ENCODE measurements at regions not wholly inside any gene's neighbourhood (a gene's known extent, or its start where the extent isn't known, plus 50 kb on each side); places are given as distances from the start of the nearest gene placed in this dataset.

DNA sequence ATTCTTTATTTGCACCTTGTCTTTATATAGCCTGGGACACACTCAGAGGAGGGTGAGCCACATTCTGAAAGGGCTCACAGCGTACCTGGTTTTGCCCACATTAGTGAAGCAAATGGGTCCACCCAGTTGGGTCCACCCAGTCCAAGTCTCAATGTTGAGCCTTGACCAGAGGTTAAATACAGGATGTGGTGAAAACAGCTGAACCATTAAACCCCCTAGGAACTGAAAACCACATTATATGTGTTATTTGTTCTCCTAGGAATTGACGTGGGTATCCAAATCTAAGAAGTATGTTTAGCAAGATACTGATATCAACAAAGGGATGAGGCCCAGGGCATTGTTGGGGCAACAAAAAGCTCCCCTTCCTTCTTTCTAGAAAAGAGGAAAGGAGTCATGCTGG, 83.8 kb downstream of the SETD4 start:
- Histone ChIP-seq H3K27me3 (ENCODE audit: insufficient read depth, low read length) (no peaks in the 10 kb centered on the region), H3K56ac (ENCODE audit: insufficient read length, low read depth, low read length) (no peak overlapping the region), H4K91ac (ENCODE audit: insufficient read length, low read depth, low read length) (no peak overlapping the region), H3K4ac (ENCODE audit: low read depth, low read length) (no peak overlapping the region), H2BK15ac (ENCODE audit: low read depth, low read length) (no peak overlapping the region), H3K27ac (ENCODE audit: insufficient read length, low read depth, low read length) (no peak overlapping the region), H4K8ac (replicated peaks; ENCODE audit: insufficient read length, low read depth, low read length) (no peak overlapping the region), H3K9ac (ENCODE audit: extremely low read depth, insufficient read length, low read length) (no peak overlapping the region), H2AK5ac (ENCODE audit: insufficient read length, low read length) (no peak overlapping the region), H3K79me1 (ENCODE audit: insufficient read depth, low read depth, low read length, poor library complexity, severe bottlenecking) (no peaks in the 10 kb centered on the region), H3K9me3 (ENCODE audit: control insufficient read depth, low read depth, low read length) (no peaks in the 10 kb centered on the region), H2BK5ac (ENCODE audit: insufficient read length, low read length) (no peak overlapping the region), H2BK12ac (ENCODE audit: insufficient read length, low read depth, low read length) (no peak overlapping the region), H3K4me1 (ENCODE audit: insufficient read depth, low read length) (no peaks in the 10 kb centered on the region), H3K23me2 (ENCODE audit: insufficient read length, low read depth, low read length, poor library complexity, severe bottlenecking) (no peaks in the 10 kb centered on the region), H3K14ac (ENCODE audit: insufficient read depth, low read length) (no peak overlapping the region), H3K4me2 (ENCODE audit: insufficient read depth, insufficient read length, low read length) (no peak overlapping the region), H2BK120ac (ENCODE audit: low read depth, low read length, poor library complexity, severe bottlenecking) (no peak overlapping the region), H3K79me2 (ENCODE audit: insufficient read depth, low read length) (no peaks in the 10 kb centered on the region), H3K18ac (ENCODE audit: insufficient read length, low read depth, low read length) (no peak overlapping the region), H4K20me1 (ENCODE audit: control insufficient read depth, insufficient read depth, insufficient read length) (no peaks in the 10 kb centered on the region), H3T11ph (ENCODE audit: low read length) (no peak overlapping the region), H2AFZ (ENCODE audit: low read length) (no peak overlapping the region), H3K23ac (ENCODE audit: insufficient read length, low read depth, low read length) (no peak overlapping the region), H4K5ac (ENCODE audit: insufficient read length, low read depth, low read length) (no peak overlapping the region), H2BK20ac (ENCODE audit: low read depth, low read length, poor library complexity, severe bottlenecking) (no peak overlapping the region)
- Mint-ChIP-seq H3K9me3 (peaks cover 4 to 7% of the 10 kb centered on the region in 2 experiments; a peak in 3 of 5 replicates), H3K36me3 (ENCODE audit: insufficient read depth in 1 of 3, low read depth in 3 of 3) (peaks cover 0 to 2% (median 0%) of the 10 kb centered on the region in 3 experiments; a peak in 1 of 7 replicates), H3K27ac (no peak overlapping the region), H3K4me3 (no peak overlapping the region), H3K4me1 (no peaks in the 10 kb centered on the region), H3K27me3 (ENCODE audit: low read depth) (no peaks in the 10 kb centered on the region)
- TF ChIP-seq, protein P1, sequence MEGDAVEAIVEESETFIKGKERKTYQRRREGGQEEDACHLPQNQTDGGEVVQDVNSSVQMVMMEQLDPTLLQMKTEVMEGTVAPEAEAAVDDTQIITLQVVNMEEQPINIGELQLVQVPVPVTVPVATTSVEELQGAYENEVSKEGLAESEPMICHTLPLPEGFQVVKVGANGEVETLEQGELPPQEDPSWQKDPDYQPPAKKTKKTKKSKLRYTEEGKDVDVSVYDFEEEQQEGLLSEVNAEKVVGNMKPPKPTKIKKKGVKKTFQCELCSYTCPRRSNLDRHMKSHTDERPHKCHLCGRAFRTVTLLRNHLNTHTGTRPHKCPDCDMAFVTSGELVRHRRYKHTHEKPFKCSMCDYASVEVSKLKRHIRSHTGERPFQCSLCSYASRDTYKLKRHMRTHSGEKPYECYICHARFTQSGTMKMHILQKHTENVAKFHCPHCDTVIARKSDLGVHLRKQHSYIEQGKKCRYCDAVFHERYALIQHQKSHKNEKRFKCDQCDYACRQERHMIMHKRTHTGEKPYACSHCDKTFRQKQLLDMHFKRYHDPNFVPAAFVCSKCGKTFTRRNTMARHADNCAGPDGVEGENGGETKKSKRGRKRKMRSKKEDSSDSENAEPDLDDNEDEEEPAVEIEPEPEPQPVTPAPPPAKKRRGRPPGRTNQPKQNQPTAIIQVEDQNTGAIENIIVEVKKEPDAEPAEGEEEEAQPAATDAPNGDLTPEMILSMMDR (conservative IDR thresholded peaks at IDR 0.05): no peak
- no peak for DNase-seq
- no CpG with 5 or more reads among the region's 2 CpGs for WGBS (ENCODE audit: extremely low coverage, insufficient read length, low lambda C conversion rate)

Data from H9 (cell line).